LHCN-M2 (cell line): ENCODE measurements at regions not wholly inside any gene's neighbourhood (a gene's known extent, or its start where the extent isn't known, plus 50 kb on each side); places are given as distances from the start of the nearest gene placed in this dataset.
"Not testable (repeated sequence)": the region's sequence is repeated elsewhere in the genome, so short reads cannot be mapped to it uniquely, and the experiment has no call there.

ENCODE experiments used
- DNase-seq: peaks from one replicate; pipeline ENCODE4 v3.0.0-alpha.2; 2012; ENCODE audit warnings: low read depth

DNA sequence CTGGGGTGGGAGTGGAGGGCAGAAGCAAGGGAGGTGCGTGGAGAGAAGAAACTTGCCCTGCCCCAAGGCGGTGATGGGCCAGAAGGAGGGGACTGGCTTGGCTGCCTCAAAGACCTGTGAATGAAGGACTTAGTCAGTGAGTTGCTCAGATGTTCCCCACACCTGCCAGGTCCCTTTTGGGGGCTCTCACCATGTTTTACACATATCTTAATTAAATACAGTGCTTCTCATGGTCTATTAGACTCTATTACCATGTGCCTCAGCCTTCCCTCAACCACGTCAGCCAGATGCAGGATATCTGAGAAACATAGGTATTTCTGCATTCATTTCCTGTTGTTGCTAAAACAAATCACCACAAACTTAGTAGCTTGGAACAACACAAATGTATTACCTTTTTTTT is 429.5 kb downstream of the BUD13 start:
- no peak for DNase-seq

DNA sequence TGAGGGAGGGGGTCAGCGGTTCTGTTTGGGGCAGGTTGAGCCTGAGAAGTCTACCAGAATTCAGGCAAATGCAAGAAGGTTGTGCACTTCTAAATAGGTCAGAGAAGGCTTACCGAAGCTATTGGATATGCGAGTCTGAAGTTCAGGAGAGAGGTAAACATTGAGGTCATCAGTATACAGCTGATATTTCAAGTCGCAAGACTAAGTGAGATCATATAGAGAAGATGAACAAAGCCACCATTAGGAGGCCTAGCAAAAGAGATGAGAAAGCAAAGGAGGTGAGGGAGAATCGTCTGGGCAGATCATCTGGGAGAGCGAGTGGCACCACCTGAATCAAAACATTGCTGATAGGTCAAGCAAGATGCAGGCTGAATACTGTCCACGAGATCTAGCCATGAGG is 430.6 kb downstream of the BUD13 start:
- no peak for DNase-seq

DNA sequence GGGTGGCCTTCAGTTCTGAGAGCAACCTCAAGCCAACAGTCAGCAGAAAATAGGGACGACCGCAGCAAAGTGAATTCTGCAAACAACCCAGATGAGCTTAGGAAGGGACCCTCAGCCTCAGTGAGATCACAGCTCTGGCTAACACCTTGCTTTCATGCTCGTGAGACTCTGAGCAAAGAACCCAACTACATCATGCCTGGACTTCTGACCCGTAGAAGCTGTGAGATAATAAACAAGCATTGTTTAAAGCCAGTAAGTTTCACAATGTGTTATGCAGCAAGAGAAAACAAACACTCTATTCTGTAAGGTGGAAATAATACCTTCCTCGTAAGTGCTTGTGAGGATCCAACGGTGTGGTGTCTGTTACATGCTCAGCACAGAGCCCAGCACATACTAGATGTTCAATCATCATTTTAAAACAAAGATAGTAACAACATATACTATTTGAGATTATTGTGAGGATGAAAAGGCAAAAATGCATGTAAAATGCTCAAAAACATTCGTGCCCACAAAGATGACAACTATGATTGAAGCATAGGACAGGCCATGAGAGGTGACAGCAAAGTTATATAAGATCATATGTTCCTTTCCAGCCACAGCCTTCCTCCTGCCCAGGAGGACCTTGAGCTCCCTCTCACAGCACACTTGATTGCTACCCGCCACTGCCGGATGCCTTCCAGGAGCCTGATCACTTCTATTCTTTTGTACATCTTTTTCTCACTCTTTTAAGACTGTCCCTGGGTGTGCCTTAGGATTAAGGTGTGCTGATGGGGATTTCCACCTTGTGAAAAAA is 433.3 kb downstream of the BUD13 start:
- DNase-seq = no peak

DNA sequence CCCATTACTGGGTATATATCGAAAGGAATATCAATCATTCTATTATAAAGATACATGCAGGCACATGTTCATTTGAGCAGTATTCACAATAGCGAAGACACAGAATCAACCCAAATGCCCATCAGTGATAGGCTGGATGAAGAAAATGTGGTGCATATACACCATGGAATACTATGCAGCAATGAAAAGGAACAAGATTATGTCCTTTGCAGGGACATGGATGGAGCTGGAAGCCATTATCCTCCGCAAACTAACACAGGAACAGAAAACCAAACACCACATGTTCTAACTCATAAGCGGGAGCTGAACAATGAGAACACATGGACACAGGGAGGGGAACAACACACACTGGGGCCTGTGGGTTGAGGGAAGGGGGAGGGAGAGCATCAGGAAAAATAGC is 434.3 kb downstream of the BUD13 start:
- DNase-seq = not testable (repeated sequence)

DNA sequence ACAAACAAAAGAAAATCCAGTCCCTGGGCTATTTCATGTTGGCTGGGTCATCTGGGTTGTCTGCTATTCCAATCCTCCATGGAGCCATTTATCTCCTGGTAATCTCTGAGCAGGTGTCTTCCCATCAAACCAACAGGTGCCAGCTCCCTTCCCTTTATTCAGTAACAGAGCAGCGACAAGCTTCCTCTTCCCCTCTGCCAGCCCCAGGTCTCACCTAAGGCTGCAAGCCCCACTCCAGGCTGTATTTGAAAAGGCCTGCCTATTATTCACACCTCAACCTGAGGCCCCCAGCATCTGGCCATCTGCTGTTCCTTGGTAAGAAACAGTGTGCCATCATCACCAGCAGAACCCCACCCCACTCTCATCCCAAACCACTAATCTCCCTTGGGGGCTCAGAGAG is 436.2 kb downstream of the BUD13 start:
- DNase-seq = no peak

DNA sequence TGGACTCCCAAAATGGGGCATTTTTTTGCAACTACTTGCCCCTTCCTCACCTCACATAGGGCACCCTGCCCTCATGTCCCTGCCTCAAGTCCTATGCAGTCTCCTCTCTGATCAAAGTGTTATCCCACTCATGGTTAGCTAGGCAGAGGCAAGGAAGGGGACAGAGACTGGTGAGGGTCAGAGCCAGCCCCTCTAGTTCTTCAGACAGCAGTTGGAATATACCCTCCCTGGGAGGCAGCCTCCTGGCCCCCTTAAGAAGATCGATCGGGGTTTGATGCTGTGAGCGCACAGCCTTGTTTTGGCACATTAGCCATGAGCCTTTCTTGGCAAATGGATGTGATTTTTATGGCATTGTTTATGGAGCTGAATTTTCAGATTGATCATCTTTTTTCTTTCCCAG is 436.9 kb downstream of the BUD13 start:
- no peak for DNase-seq

DNA sequence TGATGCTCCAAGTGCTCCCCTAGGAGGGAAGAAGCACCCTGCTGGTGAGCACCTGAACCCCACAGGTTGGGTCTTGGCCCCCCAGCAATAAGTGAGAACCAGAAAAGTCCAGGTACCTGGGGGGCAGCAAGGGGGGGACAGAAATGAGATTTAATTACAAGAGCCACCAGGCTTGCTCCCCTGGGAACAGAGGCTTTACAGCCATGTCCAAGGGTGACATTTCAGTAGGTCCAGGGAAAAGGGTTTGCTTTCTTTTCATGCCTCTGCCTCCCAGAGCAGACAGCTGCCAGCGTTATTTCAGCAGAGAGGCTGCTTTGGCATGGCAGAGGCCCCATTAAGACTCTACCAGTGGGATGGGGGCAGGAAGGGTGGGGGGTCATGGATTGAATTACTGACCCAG is 437.7 kb downstream of the BUD13 start:
- no peak for DNase-seq

DNA sequence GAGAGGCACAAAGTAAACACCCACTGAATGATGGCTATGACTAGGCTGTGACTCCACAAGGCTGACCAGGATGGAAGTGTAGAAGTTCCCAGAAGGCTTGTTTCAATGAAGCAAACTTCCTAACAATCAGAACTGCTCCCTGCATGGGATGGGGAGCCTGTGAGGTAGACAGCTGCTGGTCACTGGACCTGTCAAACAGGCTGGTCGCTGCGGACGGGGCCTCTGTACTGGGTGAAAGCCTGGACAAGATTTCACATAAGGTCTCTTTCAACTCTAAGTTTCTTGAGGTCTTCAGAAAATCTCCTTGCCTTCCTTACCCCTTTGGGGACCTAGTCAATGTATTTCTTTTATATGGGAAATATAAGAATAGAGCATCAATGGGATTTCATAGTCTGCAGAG is 438.2 kb downstream of the BUD13 start:
- no peak for DNase-seq

DNA sequence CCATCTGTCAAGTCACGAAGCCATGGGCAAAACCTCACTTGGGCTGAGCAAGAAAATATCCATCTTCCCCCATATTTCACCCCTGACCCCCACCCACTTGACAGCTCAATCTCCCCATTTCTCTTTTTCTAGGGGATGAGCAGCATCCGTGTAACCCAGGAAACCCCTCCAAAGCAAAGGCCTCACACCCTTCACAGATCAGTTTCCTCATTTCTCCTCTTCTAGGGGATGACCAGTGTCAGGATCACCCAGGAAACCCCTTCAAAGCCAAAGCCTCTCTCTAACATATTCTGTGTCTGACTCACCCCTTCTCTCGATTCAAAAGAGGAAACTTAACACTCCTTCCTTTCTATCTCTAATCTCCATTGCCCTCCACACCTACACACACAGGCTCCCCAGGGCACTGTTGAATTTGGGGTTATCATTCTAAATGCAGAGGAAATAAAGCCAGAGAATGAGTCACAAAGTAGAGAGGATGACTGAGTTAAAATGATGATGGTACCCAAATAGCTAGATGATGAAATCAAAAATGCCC is 439.7 kb downstream of the BUD13 start:
- DNase-seq = no peak

DNA sequence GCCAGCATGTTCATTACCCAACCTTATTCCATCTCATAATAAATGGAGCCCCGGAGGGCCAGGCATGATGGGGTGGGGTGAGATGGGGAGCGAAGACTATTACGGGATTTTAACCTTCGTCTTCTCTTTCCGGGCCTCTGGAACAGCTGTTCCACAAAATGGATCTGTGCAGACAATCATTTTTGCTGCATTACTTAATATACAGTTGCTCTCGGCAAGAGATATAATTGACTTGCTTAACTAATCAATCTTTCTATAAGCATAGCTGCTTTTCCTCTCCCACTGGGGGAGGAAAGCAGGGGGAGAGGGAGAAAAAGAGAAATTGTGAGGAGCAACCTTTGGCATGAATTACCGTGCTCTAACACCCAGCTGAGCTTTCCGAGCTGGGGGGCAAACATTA is 440.4 kb downstream of the BUD13 start:
- DNase-seq = no peak

DNA sequence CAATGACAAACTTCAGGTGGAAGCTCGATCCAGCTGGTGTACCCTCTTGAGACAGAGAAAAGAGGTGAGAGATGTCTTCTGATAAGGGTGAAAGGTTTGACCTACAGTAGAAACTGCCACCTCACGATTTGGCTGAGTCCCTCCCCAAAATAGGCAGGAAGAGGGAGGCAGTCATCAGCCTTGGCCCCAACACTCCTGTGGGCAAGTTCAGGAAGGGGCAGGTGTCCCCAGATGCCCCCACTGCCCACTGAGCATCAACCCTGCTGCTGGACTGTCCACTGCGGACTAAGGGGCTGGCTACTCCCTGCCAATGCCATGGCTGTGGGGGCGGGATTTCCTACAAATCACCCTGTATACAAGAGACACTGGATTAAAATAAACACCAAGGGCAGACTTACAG is 441.4 kb downstream of the BUD13 start:
- DNase-seq = no peak

DNA sequence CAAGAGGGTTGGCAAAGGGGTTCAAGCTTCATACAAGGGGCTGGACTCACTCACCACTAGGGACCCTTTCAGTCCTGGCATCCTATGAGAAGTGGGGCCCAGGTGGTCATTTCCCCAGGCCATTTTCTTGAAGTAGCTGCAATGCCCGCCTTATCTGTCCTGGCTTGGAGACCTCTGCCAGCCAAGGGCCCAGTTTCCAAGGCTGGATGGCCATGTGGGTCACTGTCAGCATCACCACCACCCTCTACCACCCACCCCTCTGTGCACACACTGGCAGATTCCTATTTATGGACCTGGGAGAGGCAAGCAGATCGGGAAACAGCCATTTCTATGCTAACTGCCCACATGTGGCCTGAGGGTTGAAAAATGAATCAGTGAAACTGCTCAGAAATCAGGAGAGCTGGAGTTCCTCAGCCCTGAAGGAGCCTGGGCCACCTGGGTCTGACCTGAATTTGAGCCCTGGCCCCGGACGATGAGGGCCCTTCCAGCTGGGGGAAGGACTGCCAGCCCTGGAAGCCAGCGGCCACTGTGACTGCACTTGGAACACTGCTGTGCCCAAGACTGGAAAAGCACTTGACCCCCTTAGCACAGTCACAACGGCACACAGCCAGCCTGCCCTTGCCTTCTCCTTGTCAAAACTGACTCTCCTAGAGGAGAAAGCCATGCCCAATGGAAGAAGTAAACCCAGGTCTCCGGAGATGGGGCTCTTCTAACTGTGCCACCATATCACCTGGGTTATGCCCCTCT is 442.2 kb downstream of the BUD13 start:
- no peak for DNase-seq

DNA sequence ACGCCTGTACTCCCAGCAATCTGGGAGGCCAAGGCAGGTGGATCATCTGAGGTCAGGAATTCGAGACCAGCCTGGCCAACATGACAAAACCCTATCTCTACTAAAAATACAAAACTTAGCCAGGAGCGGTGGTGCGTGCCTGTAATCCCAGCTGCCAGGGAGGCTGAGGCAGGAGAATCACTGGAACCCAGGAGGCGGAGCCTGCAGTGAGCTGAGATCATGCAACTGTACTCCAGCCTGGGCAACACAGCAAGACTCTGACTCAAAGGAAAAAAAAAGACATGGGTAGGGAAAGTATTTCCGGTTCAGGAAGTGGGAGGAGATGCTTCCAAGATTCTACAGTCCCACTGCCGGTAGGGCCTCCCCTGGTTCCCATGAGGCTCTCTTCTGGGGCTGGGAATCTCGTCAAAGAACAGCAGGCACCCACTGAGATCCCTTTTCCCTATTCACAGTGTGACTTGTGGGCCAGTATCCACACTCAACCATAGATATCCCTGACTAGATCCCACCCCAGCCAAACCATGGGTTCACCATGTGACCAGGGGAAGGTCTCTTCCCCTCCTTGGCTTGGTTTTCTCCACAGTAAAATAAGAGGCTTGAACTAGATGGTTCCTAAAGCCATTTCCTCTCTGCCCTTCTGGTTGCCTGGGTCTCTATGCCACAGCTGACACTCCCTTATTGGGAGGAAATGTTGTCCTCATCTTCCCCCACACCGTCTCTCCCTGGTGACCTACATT is 443.3 kb downstream of the BUD13 start:
- no peak for DNase-seq

DNA sequence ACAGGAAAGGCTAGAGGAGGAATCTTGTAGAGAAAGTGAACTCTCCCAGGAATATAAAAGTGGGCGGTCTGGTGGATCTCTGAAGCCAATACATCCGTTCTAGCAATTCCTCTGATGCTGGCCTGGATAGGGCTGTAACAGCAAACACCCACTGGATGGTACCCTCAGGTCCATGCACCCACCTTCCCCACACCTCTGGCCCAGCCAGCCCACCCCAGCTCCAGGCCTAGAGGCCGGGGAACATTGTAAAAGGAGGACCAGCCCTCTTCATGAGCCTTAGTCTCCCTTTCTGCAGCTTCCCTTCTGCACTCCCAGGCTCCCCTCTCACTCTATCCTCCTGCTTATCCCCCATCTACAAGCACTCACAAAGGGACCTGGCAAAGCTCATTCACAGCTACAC is 443.9 kb downstream of the BUD13 start:
- DNase-seq = no peak

DNA sequence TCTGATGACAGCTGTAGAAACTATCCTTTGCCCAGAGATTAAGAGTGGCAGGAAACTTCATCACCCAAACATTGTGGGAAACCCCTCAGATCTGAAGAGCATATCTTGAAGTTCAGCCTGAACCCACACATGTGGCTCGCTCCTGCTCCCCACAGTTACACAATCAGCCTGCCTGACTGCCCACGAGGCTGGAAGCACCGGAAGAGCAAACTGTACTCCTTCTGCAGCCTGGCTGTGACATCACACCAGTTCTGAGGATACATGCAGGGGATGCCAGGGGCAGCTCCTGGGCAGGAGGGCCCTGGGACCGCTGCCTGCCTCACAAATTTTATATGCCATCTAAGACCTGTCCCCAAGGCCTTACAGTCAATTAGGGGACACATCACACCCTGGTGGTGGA is 444.4 kb downstream of the BUD13 start:
- DNase-seq = no peak

DNA sequence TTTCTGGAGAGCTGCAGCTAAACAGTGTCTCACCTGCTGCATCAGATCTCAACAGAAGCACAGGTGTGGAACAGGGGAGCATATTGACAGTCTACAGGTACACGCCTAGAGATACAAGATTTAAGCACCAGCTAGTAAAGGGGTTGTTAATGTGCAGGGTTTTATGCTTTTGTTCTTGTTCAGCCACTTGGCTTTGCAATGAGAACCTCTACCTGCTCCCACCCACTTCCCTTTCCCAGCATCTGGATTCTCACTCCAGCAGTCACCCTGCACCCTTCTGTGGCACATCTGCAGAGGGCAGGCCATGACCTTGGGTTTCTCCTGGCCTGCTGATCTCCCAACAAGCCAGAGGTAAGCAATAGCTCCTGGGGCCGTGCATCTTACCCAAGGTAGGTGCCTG is 446.6 kb downstream of the BUD13 start:
- DNase-seq = no peak

DNA sequence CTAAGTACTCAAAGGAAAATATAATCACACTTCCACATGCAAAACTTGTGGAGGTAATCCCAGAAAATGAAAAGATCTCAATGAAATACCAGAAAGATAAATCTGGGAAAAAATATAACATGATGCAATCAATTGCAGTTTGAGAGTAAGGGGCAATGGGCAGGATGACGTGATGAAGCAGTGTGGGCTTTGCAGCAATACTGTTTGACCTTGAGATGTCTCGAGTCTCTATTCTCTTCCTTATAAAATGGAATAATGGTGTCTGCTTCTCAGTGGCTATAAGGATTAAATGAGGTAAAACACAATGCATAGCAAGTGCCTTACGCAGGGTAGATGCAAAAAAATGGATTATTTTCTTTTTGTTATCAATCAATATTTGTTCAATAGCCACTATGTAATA is 447.5 kb downstream of the BUD13 start:
- DNase-seq = no peak

DNA sequence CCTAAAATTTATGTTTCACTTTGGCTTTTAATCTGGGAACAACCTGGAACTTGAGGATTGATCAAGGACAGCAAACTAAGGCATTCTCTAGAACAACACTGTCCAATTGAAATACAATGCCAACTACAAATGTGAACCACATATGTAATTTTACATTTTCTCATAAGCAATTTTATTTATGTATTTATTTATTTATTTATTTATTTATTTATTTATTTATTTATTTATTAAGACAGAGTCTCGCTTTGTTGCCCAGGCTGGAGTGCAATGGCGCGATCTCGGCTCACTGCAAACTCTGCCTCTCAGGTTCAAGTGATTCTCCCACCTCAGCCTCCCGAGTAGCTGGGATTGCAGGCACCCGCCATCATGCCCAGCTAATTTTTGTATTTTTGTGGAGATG is 448.7 kb downstream of the BUD13 start:
- DNase-seq = not testable (repeated sequence)

DNA sequence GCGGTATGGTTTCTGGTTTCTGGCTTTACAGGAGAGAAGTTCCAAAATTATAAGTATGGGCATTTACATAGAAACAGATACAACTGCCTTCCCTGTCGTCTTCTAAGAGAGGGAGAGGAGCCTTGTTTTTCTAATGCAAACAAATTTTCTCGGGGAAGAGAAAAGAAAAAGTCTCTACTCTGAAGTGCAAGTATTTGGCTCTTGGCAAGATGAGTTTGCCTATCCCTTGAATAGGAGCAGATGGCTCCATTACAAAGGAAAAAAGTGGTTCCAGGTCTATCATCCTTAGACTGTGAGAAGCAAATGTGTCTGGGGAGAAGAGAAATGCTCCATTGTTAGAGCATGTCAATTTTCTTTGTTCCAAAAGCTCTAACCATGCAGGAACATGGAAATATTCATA is 455.6 kb downstream of the BUD13 start:
- DNase-seq = no peak

DNA sequence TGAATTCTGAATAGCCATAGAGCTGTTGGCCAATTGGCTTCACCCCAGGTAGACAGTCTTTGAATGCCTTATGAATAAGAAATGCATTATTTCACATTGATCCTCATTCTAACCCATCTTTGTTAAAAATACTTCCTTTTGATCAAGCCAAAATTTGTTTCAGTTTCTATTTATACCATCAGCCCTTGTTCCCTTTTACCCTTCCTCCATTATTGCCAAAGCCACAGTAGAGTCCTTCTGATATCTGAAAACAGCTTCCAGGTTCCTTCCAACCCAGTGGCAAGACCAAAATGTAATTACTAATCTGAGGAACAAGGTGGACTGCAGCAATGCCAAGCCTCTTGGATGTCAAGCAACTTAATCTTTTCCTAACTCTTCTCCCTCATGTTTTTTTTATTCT is 458.8 kb downstream of the BUD13 start:
- DNase-seq = no peak

DNA sequence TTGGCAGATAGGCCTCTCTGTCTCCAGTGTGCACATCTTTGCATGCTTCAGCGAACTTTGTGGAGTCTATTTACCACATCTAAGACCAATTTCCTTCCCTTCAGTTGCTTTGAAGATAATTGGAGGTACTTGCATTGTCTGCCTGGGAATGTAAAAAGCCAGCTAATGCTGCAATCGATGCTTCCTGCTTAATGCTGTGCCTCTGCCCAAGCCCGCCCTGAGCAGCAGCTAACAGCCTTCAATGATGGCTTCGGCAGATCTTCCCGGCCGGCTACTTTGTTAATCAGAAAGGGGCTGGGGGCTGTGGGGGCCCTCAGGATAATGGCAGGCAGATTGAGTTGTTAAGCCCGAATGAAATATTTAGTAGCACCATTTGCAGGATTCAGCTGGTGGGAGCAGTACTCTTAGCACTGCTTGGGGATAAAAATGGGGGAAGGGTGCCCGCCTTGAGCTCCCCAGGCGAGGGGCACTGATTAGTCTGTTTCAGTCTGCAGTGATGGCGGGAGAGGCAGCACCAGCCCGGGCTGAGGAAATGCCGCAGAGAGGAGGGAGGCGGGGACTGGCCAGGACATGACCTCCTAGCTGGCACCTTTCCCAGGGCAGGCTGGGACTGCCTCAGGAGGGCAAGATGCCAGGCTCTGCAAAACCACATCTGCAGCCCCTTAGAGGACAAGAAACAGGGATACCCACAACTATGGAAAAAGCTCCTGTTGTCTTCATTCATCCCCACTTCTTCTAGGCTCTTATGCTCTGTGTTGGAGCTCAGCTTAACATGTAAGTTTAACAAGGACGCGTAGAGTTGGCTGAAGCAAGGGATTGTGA is 460.0 kb downstream of the BUD13 start:
- DNase-seq = no peak

DNA sequence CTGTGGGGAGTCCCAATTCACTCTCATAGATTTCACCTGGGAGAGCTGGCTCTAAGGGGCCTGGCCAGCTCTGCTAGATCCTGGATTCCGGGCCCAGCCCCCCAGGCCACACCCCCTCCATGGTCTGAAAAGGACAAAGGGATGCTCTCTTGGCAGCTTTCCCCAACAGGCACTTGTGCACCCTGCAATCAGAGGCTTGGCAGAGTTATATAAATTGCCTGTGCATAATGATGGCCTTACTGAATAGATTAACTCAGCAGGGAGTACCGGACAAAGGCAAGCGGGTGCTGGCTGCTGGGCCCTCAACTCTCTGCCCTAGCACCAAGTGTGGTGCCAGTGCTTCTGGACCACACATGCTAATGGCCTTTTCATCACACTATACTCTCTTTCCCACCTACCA is 461.6 kb downstream of the BUD13 start:
- no peak for DNase-seq
